H1 (cell line): ENCODE measurements at regions not wholly inside any gene's neighbourhood (a gene's known extent, or its start where the extent isn't known, plus 50 kb on each side); places are given as distances from the start of the nearest gene placed in this dataset.

Experiments used
- CEBPB ChIP-seq: IDR thresholded peaks from 2 replicates; pipeline ENCODE4 v1.6.1; 2012; ENCODE audit warnings: low read depth, low read length
- TAF7 ChIP-seq: optimal IDR thresholded peaks from 2 replicates; pipeline ENCODE3; 2011; ENCODE audit warnings: low read depth, mild to moderate bottlenecking, inconsistent platforms, low read length, moderate library complexity, borderline replicate concordance

DNA sequence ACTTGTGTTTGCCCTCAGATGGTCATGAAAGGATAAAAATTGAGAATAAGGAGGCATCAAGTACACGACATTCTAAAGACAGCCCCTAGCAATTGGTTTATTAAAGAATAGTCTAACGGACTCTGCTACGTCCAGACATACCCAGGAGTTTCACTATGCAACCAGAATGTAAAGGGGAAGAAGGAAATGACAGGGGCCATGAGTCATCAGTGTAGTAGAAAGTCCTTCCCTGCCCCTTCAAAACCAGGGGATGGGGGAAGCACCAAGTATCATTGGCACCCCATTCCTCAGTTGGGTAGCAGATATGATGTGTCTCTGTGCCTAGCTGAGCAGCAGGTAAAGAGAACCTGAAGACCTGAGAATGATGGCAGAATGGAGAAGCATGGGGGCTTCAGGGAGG, 367.4 kb downstream of the IL20RB start (continued):
- no peak for TF ChIP-seq TAF7
- no peak for TF ChIP-seq CEBPB
